Mononuclear cell (primary cell): ENCODE measurements at regions not wholly inside any gene's neighbourhood (a gene's known extent, or its start where the extent isn't known, plus 50 kb on each side); places are given as distances from the start of the nearest gene placed in this dataset.

ENCODE experiments used
- H3K27me3 ChIP-seq: 2 replicates; pipeline ENCODE4 v1.6.0; 2011; ENCODE audit warnings: low read length, control low read depth; ENCODE audit not compliant: insufficient read depth
- H3K4me1 ChIP-seq: 2 replicates; pipeline ENCODE4 v1.5.1; 2011; ENCODE audit warnings: mild to moderate bottlenecking, low read length, control low read depth; ENCODE audit not compliant: insufficient read depth
- H3K4me3 ChIP-seq: 2 replicates; pipeline ENCODE4 v1.5.1; 2011; ENCODE audit warnings: mild to moderate bottlenecking, low read length, moderate library complexity
- H3K9me3 ChIP-seq: 2 replicates; pipeline ENCODE4 v1.5.1; 2011; ENCODE audit warnings: low read depth, mild to moderate bottlenecking, control low read depth, low read length

- no peaks in the 10 kb centered on the region for H3K9me3 ChIP-seq
- H3K4me3 ChIP-seq, result no peak overlapping the region
- H3K27me3 ChIP-seq, result no peaks in the 10 kb centered on the region
- H3K4me1 ChIP-seq, result no peaks in the 10 kb centered on the region
Observed at GRCh38 chr2:217040099-217040498, 180.2 kb upstream of the TNP1 start.

GRCh38 chr2:217038001-217038400 lies 178.1 kb upstream of the TNP1 start:
- Histone ChIP-seq H3K4me3 (no peak overlapping the region), H3K9me3 (no peaks in the 10 kb centered on the region), H3K4me1 (no peaks in the 10 kb centered on the region), H3K27me3 (no peaks in the 10 kb centered on the region)

GRCh38 chr2:217037353-217037752 lies 177.5 kb upstream of the TNP1 start:
- no peaks in the 10 kb centered on the region for H3K9me3 ChIP-seq
- H3K4me3 ChIP-seq, result no peak overlapping the region
- H3K27me3 ChIP-seq, result no peaks in the 10 kb centered on the region
- no peaks in the 10 kb centered on the region for H3K4me1 ChIP-seq

DNA sequence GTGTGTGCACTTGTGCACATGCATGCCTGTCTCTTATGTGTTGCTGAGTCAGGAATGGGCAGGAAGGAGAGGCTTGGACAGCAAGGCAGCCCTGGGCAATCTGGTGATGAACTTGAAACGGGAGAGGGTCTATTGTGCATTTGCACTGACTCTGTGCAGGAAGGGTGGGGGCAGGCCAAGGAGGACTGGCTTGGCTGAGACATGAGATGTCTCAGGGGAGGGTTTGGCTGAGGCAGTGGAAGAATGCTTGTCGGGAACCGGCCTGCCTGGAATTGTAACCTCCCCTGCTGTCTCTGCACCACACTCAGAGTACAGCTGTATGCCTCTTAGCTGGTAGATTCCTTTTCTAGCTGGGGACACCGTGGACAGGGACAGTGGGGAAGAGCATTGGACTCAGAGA lies 176.1 kb upstream of the TNP1 start:
- H3K9me3 ChIP-seq, result no peaks in the 10 kb centered on the region

GRCh38 chr2:217033186-217033585 lies 173.3 kb upstream of the TNP1 start:
- H3K9me3 ChIP-seq, result no peaks in the 10 kb centered on the region
- H3K4me3 ChIP-seq, result no peak overlapping the region
- peaks cover 4% of the 10 kb centered on the region for H3K27me3 ChIP-seq

More for the DNA sequence above, 176.1 kb upstream of the TNP1 start:
- H3K4me3 ChIP-seq, result no peak overlapping the region
- H3K27me3 ChIP-seq, result no peaks in the 10 kb centered on the region
- no peaks in the 10 kb centered on the region for H3K4me1 ChIP-seq

GRCh38 chr2:217031445-217031844 lies 171.6 kb upstream of the TNP1 start:
- Histone ChIP-seq H3K9me3 (no peaks in the 10 kb centered on the region), H3K27me3 (peaks cover 4% of the 10 kb centered on the region), H3K4me1 (no peaks in the 10 kb centered on the region), H3K4me3 (no peak overlapping the region)

More at GRCh38 chr2:217033186-217033585, 173.3 kb upstream of the TNP1 start:
- H3K4me1 ChIP-seq, result no peaks in the 10 kb centered on the region

DNA sequence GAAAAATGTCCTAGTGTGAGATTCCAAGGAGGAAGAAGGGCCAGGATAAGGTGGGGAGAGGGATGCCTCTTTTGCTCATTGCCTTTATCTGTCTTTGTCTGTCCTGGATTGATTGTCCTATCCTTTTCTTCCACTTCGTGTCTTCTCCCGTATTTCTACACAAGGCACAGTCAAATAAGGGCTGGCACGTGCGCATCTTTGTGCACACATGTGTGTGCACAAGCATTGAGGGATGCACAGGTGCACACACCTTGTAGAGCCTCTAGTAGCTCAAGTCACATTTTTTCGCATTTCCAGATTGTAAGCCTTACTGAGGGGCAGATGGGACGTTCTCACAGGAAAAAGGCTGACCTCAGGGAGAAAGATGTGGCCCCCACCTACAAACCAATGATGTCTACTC lies 170.2 kb upstream of the TNP1 start:
- Histone ChIP-seq H3K9me3 (no peaks in the 10 kb centered on the region), H3K27me3 (peaks cover 4% of the 10 kb centered on the region), H3K4me1 (no peaks in the 10 kb centered on the region), H3K4me3 (no peak overlapping the region)

GRCh38 chr2:217028128-217028527 lies 168.3 kb upstream of the TNP1 start:
- peaks cover 4% of the 10 kb centered on the region for H3K27me3 ChIP-seq
- H3K9me3 ChIP-seq, result no peaks in the 10 kb centered on the region

GRCh38 chr2:217027414-217027813 lies 167.6 kb upstream of the TNP1 start:
- Histone ChIP-seq H3K9me3 (no peaks in the 10 kb centered on the region), H3K27me3 (peaks cover 4% of the 10 kb centered on the region), H3K4me3 (no peak overlapping the region)

More at GRCh38 chr2:217028128-217028527, 168.3 kb upstream of the TNP1 start:
- Histone ChIP-seq H3K4me3 (no peak overlapping the region), H3K4me1 (no peaks in the 10 kb centered on the region)

GRCh38 chr2:217026569-217026968 lies 166.7 kb upstream of the TNP1 start:
- H3K4me1 ChIP-seq, result no peaks in the 10 kb centered on the region
- no peaks in the 10 kb centered on the region for H3K9me3 ChIP-seq
- no peak overlapping the region for H3K4me3 ChIP-seq
- peaks cover 4% of the 10 kb centered on the region for H3K27me3 ChIP-seq

More at GRCh38 chr2:217027414-217027813, 167.6 kb upstream of the TNP1 start:
- H3K4me1 ChIP-seq, result no peaks in the 10 kb centered on the region

DNA sequence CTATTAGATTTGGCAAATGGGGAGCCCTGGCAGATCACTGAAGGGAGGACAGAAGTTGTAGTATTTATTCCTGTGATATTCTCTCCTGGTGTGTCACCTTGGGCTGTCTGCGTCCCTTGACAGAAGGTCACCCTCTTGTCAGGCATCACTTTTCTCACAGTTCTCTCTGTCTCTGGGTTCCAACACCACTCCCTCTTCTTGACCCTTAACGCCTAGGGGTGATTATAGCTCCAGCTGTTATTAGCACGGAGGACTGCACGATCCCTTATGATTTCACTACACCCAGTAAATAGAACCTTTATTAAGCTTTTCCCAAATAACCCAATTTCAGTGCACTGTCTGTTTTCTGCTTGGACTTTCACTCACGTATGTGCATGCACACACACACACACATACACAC lies 166.3 kb upstream of the TNP1 start:
- no peaks in the 10 kb centered on the region for H3K9me3 ChIP-seq
- no peaks in the 10 kb centered on the region for H3K4me1 ChIP-seq
- no peak overlapping the region for H3K4me3 ChIP-seq
- H3K27me3 ChIP-seq, result peaks cover 4% of the 10 kb centered on the region

DNA sequence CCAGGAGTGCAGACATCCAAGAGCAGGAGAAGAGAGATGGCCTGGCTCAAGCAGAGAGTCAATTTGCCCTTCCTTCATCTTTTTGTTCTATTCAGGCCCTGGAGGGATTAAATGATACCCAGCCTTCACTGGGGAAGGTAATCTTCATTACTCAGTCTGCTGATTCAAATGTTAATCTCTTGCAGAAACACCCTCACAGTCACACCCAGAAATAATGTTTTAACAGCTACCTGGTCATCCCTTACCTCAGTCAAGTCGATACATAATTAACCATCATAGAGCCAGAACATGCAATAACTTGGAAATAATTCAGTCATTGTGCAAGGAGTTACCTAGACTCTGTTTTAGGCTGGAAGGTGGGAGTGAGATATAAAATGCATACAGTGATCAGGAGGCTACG lies 163.7 kb upstream of the TNP1 start:
- no peak overlapping the region for H3K4me3 ChIP-seq
- H3K4me1 ChIP-seq, result no peaks in the 10 kb centered on the region
- H3K9me3 ChIP-seq, result no peaks in the 10 kb centered on the region
- peaks cover 2% of the 10 kb centered on the region for H3K27me3 ChIP-seq

- no peaks in the 10 kb centered on the region for H3K9me3 ChIP-seq
- no peaks in the 10 kb centered on the region for H3K4me1 ChIP-seq
- H3K27me3 ChIP-seq, result no peaks in the 10 kb centered on the region
- H3K4me3 ChIP-seq, result no peak overlapping the region
Observed at GRCh38 chr2:217017456-217018252, 157.8 kb upstream of the TNP1 start.

DNA sequence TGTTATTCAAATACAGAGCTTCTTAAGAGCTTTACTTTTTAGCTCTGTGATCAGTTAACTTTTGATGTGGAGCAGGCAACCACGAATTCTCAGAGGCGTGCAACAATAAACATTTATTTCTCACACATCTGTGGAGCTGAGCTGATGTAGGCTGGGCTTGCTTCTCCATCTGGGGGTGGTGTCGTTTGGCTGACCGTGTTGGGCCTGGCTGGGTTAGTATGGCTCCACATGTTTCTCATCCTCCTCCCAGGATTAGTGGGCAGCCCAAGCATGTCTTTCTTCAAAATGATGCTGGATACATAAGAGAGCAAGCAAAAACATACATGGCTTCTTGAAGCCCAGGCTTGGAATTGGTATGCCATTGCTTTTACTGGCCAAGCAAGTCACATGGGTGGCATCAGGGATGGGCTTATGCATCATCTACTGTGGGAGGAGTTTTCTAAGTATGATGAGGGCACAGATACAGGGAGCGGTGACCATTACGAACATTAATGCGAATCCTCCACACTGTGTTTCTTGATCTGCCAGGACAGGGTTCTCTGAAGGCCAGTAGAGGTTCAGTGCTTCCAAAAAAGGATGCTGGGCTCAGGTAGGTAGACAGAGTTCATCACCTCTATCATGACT lies 157.0 kb upstream of the TNP1 start:
- H3K4me3 ChIP-seq, result no peak overlapping the region
- no peaks in the 10 kb centered on the region for H3K27me3 ChIP-seq
- H3K4me1 ChIP-seq, result no peaks in the 10 kb centered on the region
- H3K9me3 ChIP-seq, result no peaks in the 10 kb centered on the region

- Histone ChIP-seq H3K27me3 (peaks cover 4% of the 10 kb centered on the region), H3K4me3 (no peak overlapping the region), H3K4me1 (no peaks in the 10 kb centered on the region), H3K9me3 (no peaks in the 10 kb centered on the region)
Observed at GRCh38 chr2:217014328-217015105, 154.7 kb upstream of the TNP1 start.
